ENCODE measurements at regions not wholly inside any gene's neighbourhood (a gene's known extent, or its start where the extent isn't known, plus 50 kb on each side); places are given as distances from the start of the nearest gene placed in this dataset.

DNA sequence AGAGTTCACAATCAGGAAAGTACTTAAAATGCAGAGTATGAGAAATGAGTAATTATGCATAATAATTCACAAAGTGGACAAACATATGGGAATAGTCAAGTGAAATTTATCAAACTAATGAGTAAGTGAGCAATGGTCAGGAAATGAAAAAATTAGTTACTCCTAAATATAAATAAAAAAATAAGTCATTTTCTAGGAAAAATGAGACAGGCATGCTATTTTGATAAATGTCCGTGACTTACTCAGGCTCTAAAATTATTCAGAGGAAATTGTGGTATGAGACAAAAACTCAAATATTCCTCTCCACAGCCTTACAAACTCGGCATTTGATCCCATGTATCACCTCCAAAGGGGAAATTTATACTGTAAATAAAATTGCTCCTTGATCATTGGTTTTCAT, 181.2 kb downstream of the COX18 start:
- Histone ChIP-seq H4K8ac (ENCODE audit: low read depth in 2 of 2, low read length in 2 of 2) (no peak overlapping the region), H3K4me3 (ENCODE audit: insufficient read depth, low read depth, low read length) (no peak overlapping the region), H3K27ac (ENCODE audit: insufficient read depth, low read length) (no peak overlapping the region), H2BK15ac (ENCODE audit: low read depth, low read length) (no peak overlapping the region), H3K4me1 (ENCODE audit: control insufficient read depth, insufficient read depth, low read length) (no peaks in the 10 kb centered on the region), H4K5ac (ENCODE audit: low read depth, low read length) (no peak overlapping the region), H2AK5ac (ENCODE audit: low read depth, low read length) (no peak overlapping the region), H3K79me1 (ENCODE audit: low read depth in 1 of 2, low read length in 2 of 2) (no peaks in the 10 kb centered on the region), H3K23ac (ENCODE audit: low read depth, low read length) (no peak overlapping the region), H2BK120ac (ENCODE audit: low read depth, low read length) (no peak overlapping the region), H2BK20ac (ENCODE audit: low read depth, low read length) (no peak overlapping the region), H2BK5ac (ENCODE audit: low read depth, low read length, poor library complexity, severe bottlenecking) (no peak overlapping the region), H3K9me1 (ENCODE audit: insufficient read depth, low read length) (no peaks in the 10 kb centered on the region), H3K4ac (ENCODE audit: low read depth, low read length) (no peak overlapping the region), H2AK9ac (replicated peaks; ENCODE audit: low read depth, low read length, poor library complexity) (no peak overlapping the region), H3K56ac (ENCODE audit: extremely low read depth, insufficient read depth, low read length) (no peak overlapping the region), H4K20me1 (ENCODE audit: insufficient read depth, low read length) (no peaks in the 10 kb centered on the region), H3K9me3 (ENCODE audit: control insufficient read depth, insufficient read depth, low read length) (no peaks in the 10 kb centered on the region), H3K4me2 (ENCODE audit: low read depth, low read length) (no peak overlapping the region), H3K9ac (ENCODE audit: low read depth, low read length) (no peak overlapping the region), H3K14ac (replicated peaks; ENCODE audit: low read depth, low read length) (no peak overlapping the region), H2AFZ (replicated peaks; ENCODE audit: low read length, poor library complexity) (no peak overlapping the region), H3K36me3 (ENCODE audit: control insufficient read depth, insufficient read depth, low read length) (no peaks in the 10 kb centered on the region), H4K91ac (ENCODE audit: insufficient read depth, low read depth, low read length) (no peak overlapping the region), H3K18ac (ENCODE audit: low read depth, low read length) (no peak overlapping the region), H3K27me3 (ENCODE audit: control insufficient read depth, insufficient read depth, low read length) (no peaks in the 10 kb centered on the region)
- no peak for TF ChIP-seq BHLHE40 (IDR thresholded peaks at IDR 0.05; ENCODE audit: low read depth, low read length)
- TF ChIP-seq, protein P1, sequence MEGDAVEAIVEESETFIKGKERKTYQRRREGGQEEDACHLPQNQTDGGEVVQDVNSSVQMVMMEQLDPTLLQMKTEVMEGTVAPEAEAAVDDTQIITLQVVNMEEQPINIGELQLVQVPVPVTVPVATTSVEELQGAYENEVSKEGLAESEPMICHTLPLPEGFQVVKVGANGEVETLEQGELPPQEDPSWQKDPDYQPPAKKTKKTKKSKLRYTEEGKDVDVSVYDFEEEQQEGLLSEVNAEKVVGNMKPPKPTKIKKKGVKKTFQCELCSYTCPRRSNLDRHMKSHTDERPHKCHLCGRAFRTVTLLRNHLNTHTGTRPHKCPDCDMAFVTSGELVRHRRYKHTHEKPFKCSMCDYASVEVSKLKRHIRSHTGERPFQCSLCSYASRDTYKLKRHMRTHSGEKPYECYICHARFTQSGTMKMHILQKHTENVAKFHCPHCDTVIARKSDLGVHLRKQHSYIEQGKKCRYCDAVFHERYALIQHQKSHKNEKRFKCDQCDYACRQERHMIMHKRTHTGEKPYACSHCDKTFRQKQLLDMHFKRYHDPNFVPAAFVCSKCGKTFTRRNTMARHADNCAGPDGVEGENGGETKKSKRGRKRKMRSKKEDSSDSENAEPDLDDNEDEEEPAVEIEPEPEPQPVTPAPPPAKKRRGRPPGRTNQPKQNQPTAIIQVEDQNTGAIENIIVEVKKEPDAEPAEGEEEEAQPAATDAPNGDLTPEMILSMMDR (conservative IDR thresholded peaks at IDR 0.05; ENCODE audit: low read depth, low read length), result no peak
- TF ChIP-seq RAD21 (IDR thresholded peaks at IDR 0.05; ENCODE audit: low read length), result no peak
- TF ChIP-seq RCOR1 (IDR thresholded peaks at IDR 0.05; ENCODE audit: insufficient replicate concordance, low read length), result no peak
- TF ChIP-seq, protein P2, sequence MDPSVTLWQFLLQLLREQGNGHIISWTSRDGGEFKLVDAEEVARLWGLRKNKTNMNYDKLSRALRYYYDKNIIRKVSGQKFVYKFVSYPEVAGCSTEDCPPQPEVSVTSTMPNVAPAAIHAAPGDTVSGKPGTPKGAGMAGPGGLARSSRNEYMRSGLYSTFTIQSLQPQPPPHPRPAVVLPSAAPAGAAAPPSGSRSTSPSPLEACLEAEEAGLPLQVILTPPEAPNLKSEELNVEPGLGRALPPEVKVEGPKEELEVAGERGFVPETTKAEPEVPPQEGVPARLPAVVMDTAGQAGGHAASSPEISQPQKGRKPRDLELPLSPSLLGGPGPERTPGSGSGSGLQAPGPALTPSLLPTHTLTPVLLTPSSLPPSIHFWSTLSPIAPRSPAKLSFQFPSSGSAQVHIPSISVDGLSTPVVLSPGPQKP (IDR thresholded peaks at IDR 0.05; ENCODE audit: borderline replicate concordance, low read depth, low read length), result no peak
- no peak for TF ChIP-seq CEBPB (IDR thresholded peaks at IDR 0.05; ENCODE audit: low read depth, low read length)
- TF ChIP-seq, protein P3, sequence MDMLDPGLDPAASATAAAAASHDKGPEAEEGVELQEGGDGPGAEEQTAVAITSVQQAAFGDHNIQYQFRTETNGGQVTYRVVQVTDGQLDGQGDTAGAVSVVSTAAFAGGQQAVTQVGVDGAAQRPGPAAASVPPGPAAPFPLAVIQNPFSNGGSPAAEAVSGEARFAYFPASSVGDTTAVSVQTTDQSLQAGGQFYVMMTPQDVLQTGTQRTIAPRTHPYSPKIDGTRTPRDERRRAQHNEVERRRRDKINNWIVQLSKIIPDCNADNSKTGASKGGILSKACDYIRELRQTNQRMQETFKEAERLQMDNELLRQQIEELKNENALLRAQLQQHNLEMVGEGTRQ (IDR thresholded peaks at IDR 0.05; ENCODE audit: low read depth, low read length), result no peak
- TF ChIP-seq NFE2L2 (IDR thresholded peaks at IDR 0.05; ENCODE audit: low read depth, low read length), result no peak
- no peak for TF ChIP-seq MAZ (IDR thresholded peaks at IDR 0.05; ENCODE audit: borderline replicate concordance, low read depth, low read length)
- TF ChIP-seq POLR2A (IDR thresholded peaks at IDR 0.05; ENCODE audit: low read depth, low read length), result no peak
- TF ChIP-seq SMC3 (IDR thresholded peaks at IDR 0.05; ENCODE audit: low read depth, low read length), result no peak
- no CpG with 5 or more reads among the region's 2 CpGs for WGBS, 2 experiments (ENCODE audit: extremely low coverage in 2 of 2, insufficient read length in 1 of 2)
- ATAC-seq (ENCODE audit: low read depth), result no peak
- intact Hi-C loops (cut with micrococcal nuclease) (loop anchor here (5.0 kb wide), 3 partner anchors 186 to 591 kb away; no protein-coding TSS in a partner anchor), in situ Hi-C loops (cut with MboI; ENCODE audit: low sequenced_read_pairs) (no loop called here), dilution Hi-C loops (cut with HindIII; ENCODE audit: low sequenced_read_pairs, unreplicated experiment) (no loop called here)
- no peak for DNase-seq
- BruUV-seq (replicated peaks), result no TSS peak
- ChIA-PET CTCF (no interaction called here), POLR2A (ENCODE audit: unreplicated experiment) (no interaction called here)

Data from IMR-90 (cell line).